CD4-positive, alpha-beta T cell (primary cell): ENCODE measurements at regions not wholly inside any gene's neighbourhood (a gene's known extent, or its start where the extent isn't known, plus 50 kb on each side); places are given as distances from the start of the nearest gene placed in this dataset.

Experiments used
- ATAC-seq: fragments of 200-7000 bp; cut with Tn5 transposase; one replicate; pipeline ENCODE4 v1.10.0; 2022; ENCODE audit warnings: mild to moderate bottlenecking; ENCODE audit not compliant: poor library complexity
- CTCF ChIA-PET: fragments of 350-600 bp; sonication (Branson Sonifier 250); formaldehyde crosslinking; loops from one replicate; lab custom pipeline; 2021; ENCODE audit warnings: antibody characterized with exemption, inconsistent platforms; lab: Charles Lee
- POLR2A ChIA-PET: fragments of 350-600 bp; sonication (Branson Sonifier 250); formaldehyde crosslinking; loops from one replicate; lab custom pipeline; 2021; ENCODE audit warnings: antibody characterized with exemption, inconsistent platforms; lab: Charles Lee
- DNase-seq, 14 experiments: peaks; one replicate each; pipeline ENCODE4 v3.0.0-alpha.2; 2013 to 2020; ENCODE audit warnings: mixed read lengths in 2 of 14
- H3K27ac ChIP-seq, 2 donors: one replicate each; pipeline versions ENCODE4 v1.5.1 to v1.7.0; 2013; ENCODE audit warnings: low read length in 2 of 2, low read depth in 1 of 2, mild to moderate bottlenecking in 1 of 2
- H3K27me3 ChIP-seq, 2 experiments: 1 replicate in 1 of 2; 2 replicates in 1 of 2; pipeline versions ENCODE4 v1.6.1 to v1.7.0; 2013; ENCODE audit warnings: low read length in 2 of 2, control low read depth in 1 of 2, mild to moderate bottlenecking in 1 of 2, moderate library complexity in 1 of 2; ENCODE audit not compliant: insufficient read depth in 2 of 2, control insufficient read depth in 1 of 2
- H3K36me3 ChIP-seq: one replicate; pipeline ENCODE4 v1.6.1; 2013; ENCODE audit warnings: low read length, control low read depth; ENCODE audit not compliant: insufficient read depth
- H3K4me1 ChIP-seq: one replicate; pipeline ENCODE4 v1.6.1; 2013; ENCODE audit warnings: low read length, control low read depth; ENCODE audit not compliant: insufficient read depth
- H3K4me3 ChIP-seq: one replicate; pipeline ENCODE4 v1.5.1; 2013; ENCODE audit warnings: mild to moderate bottlenecking, low read length, moderate library complexity
- H3K9me3 ChIP-seq, 2 experiments: 1 replicate in 1 of 2; 2 replicates in 1 of 2; pipeline versions ENCODE4 v1.6.1 to v1.7.0; 2013; ENCODE audit warnings: low read length in 2 of 2, mild to moderate bottlenecking in 2 of 2, control low read depth in 1 of 2, moderate library complexity in 1 of 2; ENCODE audit not compliant: control insufficient read depth in 1 of 2, insufficient read depth in 1 of 2
- H3K27ac Mint-ChIP-seq: one replicate; pipeline ENCODE4 v1.8.0; 2020; ENCODE audit warnings: mixed read lengths
- H3K27me3 Mint-ChIP-seq: one replicate; pipeline ENCODE4 v1.8.0; 2021; ENCODE audit warnings: mixed read lengths
- H3K36me3 Mint-ChIP-seq: one replicate; pipeline ENCODE4 v1.8.0; 2021; ENCODE audit warnings: low read depth, mixed read lengths
- H3K4me1 Mint-ChIP-seq: one replicate; pipeline ENCODE4 v1.8.0; 2021; ENCODE audit warnings: low read depth, mixed read lengths
- H3K4me3 Mint-ChIP-seq: one replicate; pipeline ENCODE4 v1.8.0; 2020; ENCODE audit warnings: mild to moderate bottlenecking, mixed read lengths
- H3K9me3 Mint-ChIP-seq: one replicate; pipeline ENCODE4 v1.8.0; 2020; ENCODE audit warnings: mixed read lengths
- CTCF ChIP-seq: fragments of 200-600 bp; IDR thresholded peaks from one replicate; pipeline ENCODE4 v1.8.0; 2022; ENCODE audit warnings: antibody characterized with exemption, mild to moderate bottlenecking
- intact Hi-C, 2 experiments: fragments of 100-400 bp; cut with DNase I in 1 of 2; cut with micrococcal nuclease in 1 of 2; formaldehyde crosslinking; loops; one replicate each; pipeline versions ENCODE4 v1.15.1 to v1.9.0; 2023 to 2025; cut with DNase I, micrococcal nuclease

GRCh38 chr2:140014204-140014546 lies 1234.0 kb upstream of the NXPH2 start:
- Histone ChIP-seq H3K27me3 (no peaks in the 10 kb centered on the region), H3K27ac (no peak overlapping the region), H3K36me3 (no peaks in the 10 kb centered on the region), H3K9me3 (peaks cover 5 to 13% of the 10 kb centered on the region in 2 experiments), H3K4me3 (no peak overlapping the region), H3K4me1 (no peaks in the 10 kb centered on the region)
- ChIA-PET CTCF (no interaction called here), POLR2A (no interaction called here)
- no peak overlapping the region for H3K4me3 Mint-ChIP-seq
- no peaks in the 10 kb centered on the region for H3K4me1 Mint-ChIP-seq
- H3K36me3 Mint-ChIP-seq: no peaks in the 10 kb centered on the region
- H3K27me3 Mint-ChIP-seq: no peaks in the 10 kb centered on the region
- intact Hi-C loops: no loop called here
- peaks cover 16% of the 10 kb centered on the region for H3K9me3 Mint-ChIP-seq
- no peak for TF ChIP-seq CTCF
- no peak for ATAC-seq
- no peak for DNase-seq
- no peak overlapping the region for H3K27ac Mint-ChIP-seq

GRCh38 chr2:140013545-140014203 lies 1233.5 kb upstream of the NXPH2 start:
- H3K36me3 Mint-ChIP-seq: no peaks in the 10 kb centered on the region
- Histone ChIP-seq H3K27ac (no peak overlapping the region), H3K36me3 (no peaks in the 10 kb centered on the region), H3K27me3 (no peaks in the 10 kb centered on the region), H3K4me3 (no peak overlapping the region), H3K4me1 (no peaks in the 10 kb centered on the region), H3K9me3 (peaks cover 5 to 15% of the 10 kb centered on the region in 2 experiments)
- H3K27me3 Mint-ChIP-seq: no peaks in the 10 kb centered on the region
- TF ChIP-seq CTCF: no peak
- H3K4me3 Mint-ChIP-seq: no peak overlapping the region
- ChIA-PET CTCF (no interaction called here), POLR2A (no interaction called here)
- ATAC-seq (no peak), DNase-seq (no peak)
- no peaks in the 10 kb centered on the region for H3K4me1 Mint-ChIP-seq
- intact Hi-C loops: no loop called here
- peaks cover 18% of the 10 kb centered on the region for H3K9me3 Mint-ChIP-seq
- no peak overlapping the region for H3K27ac Mint-ChIP-seq

GRCh38 chr2:140011287-140011686 lies 1231.1 kb upstream of the NXPH2 start:
- Histone ChIP-seq H3K27me3 (no peaks in the 10 kb centered on the region), H3K4me1 (no peaks in the 10 kb centered on the region), H3K4me3 (no peak overlapping the region), H3K9me3 (peaks cover 5 to 17% of the 10 kb centered on the region in 2 experiments), H3K27ac (no peak overlapping the region), H3K36me3 (no peaks in the 10 kb centered on the region)
- no peak for ATAC-seq
- CTCF ChIA-PET: no interaction called here
- DNase-seq: no peak
- no peak overlapping the region for H3K4me3 Mint-ChIP-seq
- H3K27ac Mint-ChIP-seq: no peak overlapping the region
- H3K9me3 Mint-ChIP-seq: peaks cover 17% of the 10 kb centered on the region
- no peaks in the 10 kb centered on the region for H3K4me1 Mint-ChIP-seq
- H3K27me3 Mint-ChIP-seq: no peaks in the 10 kb centered on the region
- H3K36me3 Mint-ChIP-seq: no peaks in the 10 kb centered on the region
- POLR2A ChIA-PET: no interaction called here
- no peak for TF ChIP-seq CTCF
- intact Hi-C loops: no loop called here
